Type B pancreatic cell (in vitro differentiated cells): ENCODE measurements at regions not wholly inside any gene's neighbourhood (a gene's known extent, or its start where the extent isn't known, plus 50 kb on each side); places are given as distances from the start of the nearest gene placed in this dataset.
"Not testable (repeated sequence)": the region's sequence is repeated elsewhere in the genome, so short reads cannot be mapped to it uniquely, and the experiment has no call there.

ENCODE experiments used
- DNase-seq: peaks from one replicate; pipeline ENCODE4 v3.0.0; 2021; ENCODE audit warnings: mixed read lengths; ENCODE audit not compliant: unreplicated experiment; ENCODE audit errors: extremely low spot score
- H3K27ac Mint-ChIP-seq: 2 replicates; pipeline ENCODE4 v1.8.0; 2021; ENCODE audit warnings: mild to moderate bottlenecking, mixed read lengths
- H3K27me3 Mint-ChIP-seq: 2 replicates; pipeline ENCODE4 v1.8.0; 2021; ENCODE audit warnings: mixed read lengths
- H3K36me3 Mint-ChIP-seq: 2 replicates; pipeline ENCODE4 v1.8.0; 2021; ENCODE audit warnings: mixed read lengths
- H3K4me1 Mint-ChIP-seq: one replicate; pipeline ENCODE4 v1.8.0; 2021; ENCODE audit warnings: mixed read lengths; ENCODE audit not compliant: unreplicated experiment
- H3K4me3 Mint-ChIP-seq: 2 replicates; pipeline ENCODE4 v1.8.0; 2021; ENCODE audit warnings: mild to moderate bottlenecking, mixed read lengths
- H3K9me3 Mint-ChIP-seq: 2 replicates; pipeline ENCODE4 v1.8.0; 2021; ENCODE audit warnings: mixed read lengths
- TF ChIP-seq, protein P1 (sequence below): fragments of 200-600 bp; sonication (generic); conservative IDR thresholded peaks from 2 replicates; pipeline ENCODE4 v1.5.0; 2021; ENCODE audit warnings: antibody characterized with exemption, mild to moderate bottlenecking

DNA sequence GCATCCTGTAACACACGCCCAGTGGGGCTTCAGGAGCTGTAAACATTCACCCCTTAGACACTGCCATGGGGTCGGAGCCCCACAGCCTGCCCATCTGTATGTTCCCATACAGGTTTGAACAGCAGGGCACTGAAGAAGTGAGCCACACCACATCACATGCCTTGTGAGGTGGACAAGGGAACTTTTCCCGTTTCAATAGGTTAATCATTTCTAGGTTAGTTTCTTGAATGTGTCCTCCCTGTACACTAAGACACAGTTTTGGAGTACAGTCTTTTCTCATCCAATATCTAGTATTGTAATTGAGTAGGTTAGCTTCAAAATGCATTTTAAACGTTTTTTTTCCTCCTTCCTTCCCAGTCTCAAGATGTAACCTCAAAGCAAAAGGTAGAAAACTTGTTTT lies 700.2 kb upstream of the PCDH20 start:
- Mint-ChIP-seq H3K36me3 (no peaks in the 10 kb centered on the region), H3K9me3 (peaks cover under 1% of the 10 kb centered on the region), H3K27ac (no peak overlapping the region), H3K27me3 (no peaks in the 10 kb centered on the region), H3K4me3 (no peak overlapping the region), H3K4me1 (peaks cover 6% of the 10 kb centered on the region)
- no peak for DNase-seq
- TF ChIP-seq, protein P1, sequence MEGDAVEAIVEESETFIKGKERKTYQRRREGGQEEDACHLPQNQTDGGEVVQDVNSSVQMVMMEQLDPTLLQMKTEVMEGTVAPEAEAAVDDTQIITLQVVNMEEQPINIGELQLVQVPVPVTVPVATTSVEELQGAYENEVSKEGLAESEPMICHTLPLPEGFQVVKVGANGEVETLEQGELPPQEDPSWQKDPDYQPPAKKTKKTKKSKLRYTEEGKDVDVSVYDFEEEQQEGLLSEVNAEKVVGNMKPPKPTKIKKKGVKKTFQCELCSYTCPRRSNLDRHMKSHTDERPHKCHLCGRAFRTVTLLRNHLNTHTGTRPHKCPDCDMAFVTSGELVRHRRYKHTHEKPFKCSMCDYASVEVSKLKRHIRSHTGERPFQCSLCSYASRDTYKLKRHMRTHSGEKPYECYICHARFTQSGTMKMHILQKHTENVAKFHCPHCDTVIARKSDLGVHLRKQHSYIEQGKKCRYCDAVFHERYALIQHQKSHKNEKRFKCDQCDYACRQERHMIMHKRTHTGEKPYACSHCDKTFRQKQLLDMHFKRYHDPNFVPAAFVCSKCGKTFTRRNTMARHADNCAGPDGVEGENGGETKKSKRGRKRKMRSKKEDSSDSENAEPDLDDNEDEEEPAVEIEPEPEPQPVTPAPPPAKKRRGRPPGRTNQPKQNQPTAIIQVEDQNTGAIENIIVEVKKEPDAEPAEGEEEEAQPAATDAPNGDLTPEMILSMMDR: no peak

DNA sequence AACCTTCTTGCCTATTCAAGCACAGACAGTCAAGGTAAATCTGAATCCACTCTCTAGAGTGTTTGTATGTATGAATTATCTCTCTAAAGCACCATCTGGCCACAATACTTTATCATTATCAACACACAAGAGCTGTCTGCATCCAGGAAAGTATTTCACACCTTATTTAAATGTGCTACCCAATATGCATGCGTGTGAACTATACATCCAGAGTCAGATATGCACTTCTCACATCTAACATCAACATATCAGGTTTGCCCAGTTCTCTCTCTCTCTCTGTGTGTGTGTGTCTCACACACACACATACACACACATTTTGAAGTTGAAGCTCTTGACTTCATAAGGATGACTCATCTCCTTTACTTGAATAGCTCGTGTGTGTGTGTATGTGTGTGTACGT lies 697.5 kb upstream of the PCDH20 start:
- H3K36me3 Mint-ChIP-seq: no peaks in the 10 kb centered on the region
- no peak for DNase-seq
- H3K9me3 Mint-ChIP-seq: no peaks in the 10 kb centered on the region
- no peak overlapping the region for H3K4me3 Mint-ChIP-seq
- no peak overlapping the region for H3K27ac Mint-ChIP-seq
- H3K27me3 Mint-ChIP-seq: no peaks in the 10 kb centered on the region
- TF ChIP-seq, protein P1: no peak
- no peaks in the 10 kb centered on the region for H3K4me1 Mint-ChIP-seq

DNA sequence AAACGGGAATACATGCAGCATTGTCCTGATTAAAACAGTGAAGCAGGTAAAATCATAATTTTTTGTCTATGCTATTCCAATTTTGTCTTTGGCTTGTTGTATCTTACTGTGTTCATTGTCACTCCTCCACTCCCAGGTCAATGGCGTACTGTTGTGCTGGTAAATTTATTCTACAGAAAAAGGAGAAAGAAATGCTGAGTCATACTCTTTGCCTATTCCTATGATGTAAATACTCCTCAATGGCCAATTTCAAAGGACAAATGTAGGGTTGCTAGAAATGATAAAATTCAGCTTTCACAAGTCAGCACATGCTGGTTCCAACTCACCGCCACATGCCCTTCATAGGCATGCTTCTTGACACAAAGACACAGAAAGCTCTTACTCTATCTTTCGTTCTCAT lies 694.4 kb upstream of the PCDH20 start:
- no peaks in the 10 kb centered on the region for H3K4me1 Mint-ChIP-seq
- no peaks in the 10 kb centered on the region for H3K9me3 Mint-ChIP-seq
- H3K4me3 Mint-ChIP-seq: no peak overlapping the region
- no peaks in the 10 kb centered on the region for H3K36me3 Mint-ChIP-seq
- DNase-seq: no peak
- H3K27me3 Mint-ChIP-seq: no peaks in the 10 kb centered on the region
- TF ChIP-seq, protein P1: no peak
- H3K27ac Mint-ChIP-seq: no peak overlapping the region

DNA sequence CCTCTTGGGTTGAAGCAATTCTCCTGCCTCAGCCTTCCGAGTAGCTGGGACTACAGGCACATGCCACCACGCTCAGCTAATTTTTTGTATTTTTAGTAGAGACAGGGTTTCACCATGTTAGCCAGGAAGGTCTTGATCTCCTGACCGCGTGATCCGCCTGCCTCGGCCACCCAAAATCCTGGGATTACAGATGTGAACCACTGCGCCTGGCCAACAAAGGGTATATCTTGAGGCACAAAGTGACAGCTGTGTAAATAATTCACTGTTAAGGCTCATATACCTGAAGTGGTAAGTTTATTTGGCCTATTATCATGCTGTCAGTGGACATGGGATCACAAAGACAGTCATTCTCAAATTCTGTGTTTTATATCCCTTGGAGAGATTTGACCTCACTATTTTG lies 688.5 kb upstream of the PCDH20 start:
- H3K27me3 Mint-ChIP-seq, H3K27ac Mint-ChIP-seq, H3K36me3 Mint-ChIP-seq, H3K4me1 Mint-ChIP-seq, H3K4me3 Mint-ChIP-seq, DNase-seq, H3K9me3 Mint-ChIP-seq: not testable (repeated sequence)

DNA sequence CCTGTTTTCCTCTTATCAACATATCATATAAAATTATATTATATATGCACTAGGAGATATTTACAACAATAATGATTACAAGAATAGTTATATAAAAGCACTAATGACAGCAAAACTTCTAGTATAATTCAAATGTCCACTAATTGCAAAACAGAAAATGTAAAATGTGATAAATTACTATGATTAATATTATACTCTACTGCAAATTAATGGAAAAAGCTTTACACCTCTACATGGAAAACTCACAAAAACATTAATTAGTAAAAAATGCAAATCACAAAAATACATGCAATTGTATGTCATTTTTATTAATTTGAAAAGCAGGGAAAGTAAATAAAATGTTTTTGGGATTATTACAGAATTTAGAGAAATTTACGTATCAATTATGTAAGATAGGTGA lies 681.0 kb upstream of the PCDH20 start:
- no peaks in the 10 kb centered on the region for H3K27me3 Mint-ChIP-seq
- TF ChIP-seq, protein P1: no peak
- H3K4me1 Mint-ChIP-seq: no peaks in the 10 kb centered on the region
- H3K9me3 Mint-ChIP-seq: no peaks in the 10 kb centered on the region
- no peak overlapping the region for H3K4me3 Mint-ChIP-seq
- no peak for DNase-seq
- H3K36me3 Mint-ChIP-seq: no peaks in the 10 kb centered on the region
- H3K27ac Mint-ChIP-seq: no peak overlapping the region

DNA sequence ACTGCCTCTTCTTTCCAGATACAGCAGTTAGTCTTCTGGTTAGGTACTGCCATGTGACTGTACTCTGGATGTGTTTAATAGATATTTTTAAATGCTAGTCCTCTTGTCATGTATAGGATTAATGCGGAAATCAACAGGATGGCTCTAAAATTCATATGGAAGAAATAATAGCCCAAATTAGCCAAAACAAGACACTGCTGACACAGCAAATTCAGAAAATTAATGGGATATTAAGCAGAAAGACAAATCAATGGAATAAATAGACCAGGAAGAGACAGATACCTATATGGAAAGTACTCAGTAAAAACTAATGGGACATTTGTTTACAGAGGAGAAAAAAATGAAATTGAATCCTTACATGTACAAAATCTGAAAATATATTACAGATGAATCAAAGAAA lies 679.3 kb upstream of the PCDH20 start:
- H3K27me3 Mint-ChIP-seq: no peaks in the 10 kb centered on the region
- TF ChIP-seq, protein P1: no peak
- no peak for DNase-seq
- no peaks in the 10 kb centered on the region for H3K36me3 Mint-ChIP-seq
- H3K27ac Mint-ChIP-seq: no peak overlapping the region
- H3K4me1 Mint-ChIP-seq: no peaks in the 10 kb centered on the region
- no peaks in the 10 kb centered on the region for H3K9me3 Mint-ChIP-seq
- no peak overlapping the region for H3K4me3 Mint-ChIP-seq
